NT2/D1 (cell line): ENCODE measurements at regions not wholly inside any gene's neighbourhood (a gene's known extent, or its start where the extent isn't known, plus 50 kb on each side); places are given as distances from the start of the nearest gene placed in this dataset.

ENCODE experiments used
- SUZ12 ChIP-seq: IDR thresholded peaks from 2 replicates; pipeline ENCODE4 v1.6.1; 2011; ENCODE audit not compliant: insufficient read length, insufficient read depth; ENCODE audit errors: extremely low read depth
- YY1 ChIP-seq: IDR thresholded peaks from 2 replicates; pipeline ENCODE4 v1.6.1; 2011; ENCODE audit not compliant: insufficient read length, insufficient read depth
- ZNF274 ChIP-seq: IDR thresholded peaks from 2 replicates; pipeline ENCODE4 v1.6.1; 2011; ENCODE audit warnings: mild to moderate bottlenecking, low read depth, low read length

GRCh38 chr2:223365158-223365679 lies 236.9 kb downstream of the SCG2 start:
- TF ChIP-seq ZNF274 = no peak
- no peak for TF ChIP-seq YY1
- TF ChIP-seq SUZ12 = no peak
